Smooth muscle cell (in vitro differentiated cells): ENCODE measurements at regions not wholly inside any gene's neighbourhood (a gene's known extent, or its start where the extent isn't known, plus 50 kb on each side); places are given as distances from the start of the nearest gene placed in this dataset.

Source experiments
- DNase-seq: peaks from one replicate; lab custom pipeline; 2025; ENCODE audit not compliant: unreplicated experiment; lab: John Stamatoyannopoulos, UW
- H2AFZ ChIP-seq: fragments of 200-600 bp; sonication (generic); 2 replicates; pipeline ENCODE4 v1.6.0; 2016; ENCODE audit warnings: antibody characterized with exemption, low read depth, mild to moderate bottlenecking
- H3F3A ChIP-seq: fragments of 200-600 bp; sonication (generic); 2 replicates; pipeline ENCODE4 v1.6.0; 2017; ENCODE audit warnings: antibody characterized with exemption, low read depth
- H3K27ac ChIP-seq: fragments of 200-600 bp; sonication (generic); 2 replicates; pipeline ENCODE4 v1.5.1; 2016; ENCODE audit warnings: low read depth, mild to moderate bottlenecking
- H3K27me3 ChIP-seq: fragments of 200-600 bp; sonication (generic); 2 replicates; pipeline ENCODE4 v1.6.1; 2016; ENCODE audit warnings: low read depth, mild to moderate bottlenecking
- H3K36me3 ChIP-seq: fragments of 200-600 bp; sonication (generic); 2 replicates; pipeline ENCODE4 v1.5.1; 2016; ENCODE audit warnings: low read depth
- H3K4me1 ChIP-seq: fragments of 200-600 bp; sonication (generic); 2 replicates; pipeline ENCODE4 v1.5.1; 2016; ENCODE audit warnings: low read depth
- H3K4me2 ChIP-seq: fragments of 200-600 bp; sonication (generic); 2 replicates; pipeline ENCODE4 v1.6.0; 2016; ENCODE audit warnings: mild to moderate bottlenecking
- H3K4me3 ChIP-seq: fragments of 200-600 bp; sonication (generic); 2 replicates; pipeline ENCODE4 v1.5.1; 2016; ENCODE audit warnings: mild to moderate bottlenecking
- H3K79me2 ChIP-seq: fragments of 200-600 bp; sonication (generic); 2 replicates; pipeline ENCODE4 v1.6.0; 2016; ENCODE audit warnings: low read depth, mild to moderate bottlenecking
- H3K9ac ChIP-seq: fragments of 200-600 bp; sonication (generic); 2 replicates; pipeline ENCODE4 v1.6.0; 2016; ENCODE audit warnings: low read depth
- H3K9me3 ChIP-seq: fragments of 200-600 bp; sonication (generic); replicated peaks from 2 replicates; pipeline ENCODE4 v1.5.1; 2016; ENCODE audit warnings: low read depth
- H4K20me1 ChIP-seq: fragments of 200-600 bp; sonication (generic); 2 replicates; pipeline ENCODE4 v1.6.0; 2016; ENCODE audit warnings: low read depth
- CTCF ChIP-seq: fragments of 200-600 bp; sonication (generic); IDR thresholded peaks from 2 replicates; pipeline ENCODE4 v1.5.1; 2017; ENCODE audit warnings: borderline replicate concordance, mild to moderate bottlenecking, antibody characterized with exemption; ENCODE audit not compliant: insufficient read depth, poor library complexity, severe bottlenecking
- WGBS: methylation state at CpG from one replicate; pipeline ENCODE4 v1.1.7; 2016; ENCODE audit warnings: low lambda C conversion rate; 5-methylcytosine and 5-hydroxymethylcytosine counted together

GRCh38 chr6:103177791-103178190 is 1681.9 kb downstream of the HACE1 start:
- TF ChIP-seq CTCF, result no peak
- 51% methylated on average over 1 of the region's 1 CpG for WGBS

DNA sequence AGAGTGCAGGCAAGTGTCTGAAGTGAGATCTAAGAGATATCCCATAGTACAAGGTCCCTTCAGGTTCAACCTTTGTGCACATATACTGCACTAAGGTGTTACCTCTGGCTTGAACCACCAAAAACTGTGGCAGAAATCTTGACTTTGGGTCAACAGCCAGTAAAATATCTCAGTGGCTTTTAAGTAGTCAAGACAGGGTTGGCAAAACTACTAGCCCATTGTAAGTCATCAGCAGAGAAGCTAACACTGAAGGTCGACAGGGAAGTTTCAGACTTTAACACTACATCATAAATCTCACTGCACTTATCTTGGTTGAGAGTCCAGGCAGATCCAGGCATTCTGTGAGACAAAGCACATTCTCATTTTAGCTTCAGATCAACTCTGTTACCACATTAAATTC is 1684.7 kb downstream of the HACE1 start:
- Histone ChIP-seq H3K4me3 (no peak overlapping the region), H3K4me1 (no peaks in the 10 kb centered on the region), H2AFZ (no peak overlapping the region), H3K27ac (no peak overlapping the region), H3K36me3 (no peaks in the 10 kb centered on the region), H3K27me3 (no peaks in the 10 kb centered on the region), H3K9me3 (no peaks in the 10 kb centered on the region), H3F3A (no peaks in the 10 kb centered on the region), H4K20me1 (no peaks in the 10 kb centered on the region), H3K9ac (no peak overlapping the region), H3K4me2 (no peak overlapping the region), H3K79me2 (no peaks in the 10 kb centered on the region)
- no peak for DNase-seq
- 33% methylated on average over 1 of the region's 1 CpG for WGBS
- TF ChIP-seq CTCF, result no peak

More at GRCh38 chr6:103177791-103178190, 1681.9 kb downstream of the HACE1 start:
- no peaks in the 10 kb centered on the region for H3F3A ChIP-seq
- H3K9me3 ChIP-seq, result no peaks in the 10 kb centered on the region
- no peaks in the 10 kb centered on the region for H3K4me1 ChIP-seq
- no peaks in the 10 kb centered on the region for H4K20me1 ChIP-seq
- no peak overlapping the region for H3K4me2 ChIP-seq
- no peak overlapping the region for H3K27ac ChIP-seq
- no peaks in the 10 kb centered on the region for H3K79me2 ChIP-seq
- no peak overlapping the region for H3K9ac ChIP-seq
- no peaks in the 10 kb centered on the region for H3K36me3 ChIP-seq
- no peak overlapping the region for H2AFZ ChIP-seq
- no peak overlapping the region for H3K4me3 ChIP-seq
- H3K27me3 ChIP-seq, result no peaks in the 10 kb centered on the region
- no peak for DNase-seq

DNA sequence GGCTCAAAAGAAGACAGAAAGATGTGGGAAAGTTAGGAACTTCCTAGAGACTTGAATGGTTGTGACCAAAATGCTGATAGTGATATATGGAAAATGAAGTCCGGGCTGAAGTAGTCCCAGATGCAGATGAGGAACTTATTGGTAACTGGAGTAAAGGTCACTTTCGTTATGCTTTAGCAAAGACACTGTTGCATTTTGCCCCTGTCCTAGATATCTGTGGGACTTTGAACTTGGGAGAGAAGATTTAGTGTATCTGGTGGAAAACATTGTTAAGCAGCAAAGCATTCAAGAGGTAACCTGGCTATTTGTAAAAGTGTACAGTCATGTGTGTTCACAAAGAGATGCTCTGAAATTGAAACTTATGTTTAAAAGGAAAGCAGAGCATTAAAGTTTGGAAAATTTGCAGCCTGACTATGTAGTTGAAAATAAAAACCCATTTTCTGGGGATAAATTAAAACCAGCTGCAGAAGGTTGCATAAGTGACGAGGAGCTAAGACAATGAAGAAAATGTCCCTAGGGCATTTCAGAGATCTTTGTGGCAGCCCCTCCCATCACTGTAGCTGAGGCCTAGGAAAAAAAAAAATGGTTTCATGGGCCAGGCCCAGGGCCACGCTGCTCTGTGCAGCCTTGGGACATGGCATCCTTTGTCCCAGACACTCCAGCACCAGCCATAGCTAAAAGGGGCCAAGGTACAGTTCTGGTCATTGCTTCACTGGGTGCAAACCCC is 1692.2 kb downstream of the HACE1 start:
- H3K4me2 ChIP-seq, result no peak overlapping the region
- H3K27ac ChIP-seq, result no peak overlapping the region
- H3F3A ChIP-seq, result no peaks in the 10 kb centered on the region
- H3K4me1 ChIP-seq, result no peaks in the 10 kb centered on the region
- no peaks in the 10 kb centered on the region for H4K20me1 ChIP-seq
- no peaks in the 10 kb centered on the region for H3K27me3 ChIP-seq
- H2AFZ ChIP-seq, result no peak overlapping the region
- H3K79me2 ChIP-seq, result no peaks in the 10 kb centered on the region
- no peak overlapping the region for H3K4me3 ChIP-seq
- TF ChIP-seq CTCF, result no peak
- no peaks in the 10 kb centered on the region for H3K9me3 ChIP-seq
- no peaks in the 10 kb centered on the region for H3K36me3 ChIP-seq
- no peak overlapping the region for H3K9ac ChIP-seq
- no peak for DNase-seq
- WGBS, result 84% methylated on average over 4 of the region's 4 CpGs
